Pancreas (tissue), 10 donors: ENCODE measurements at regions not wholly inside any gene's neighbourhood (a gene's known extent, or its start where the extent isn't known, plus 50 kb on each side); places are given as distances from the start of the nearest gene placed in this dataset.

Source experiments
- ATAC-seq, 4 donors: fragments of 200-7000 bp; cut with Tn5 transposase; one replicate each; pipeline versions ENCODE4 v1.8.0 to v1.9.1; 2020; ENCODE audit warnings: mild to moderate bottlenecking in 4 of 4, moderate library complexity in 4 of 4
- DNase-seq, 6 donors: peaks; one replicate each; pipeline ENCODE4 v3.0.0-alpha.2; 2020
- FAIRE-seq: peaks from 2 replicates; lab custom pipeline; 2012; peaks lifted over from hg19 to GRCh38; lab: Jason Lieb, UNC
- H3K27ac ChIP-seq, 4 donors: fragments of 200-600 bp; sonication (generic); 1 replicate in 3 of 4; 2 replicates in 1 of 4; pipeline versions ENCODE4 v1.5.0 to v1.8.0; 2020
- H3K27me3 ChIP-seq, 4 donors: fragments of 200-600 bp; one replicate each; pipeline ENCODE4 v1.8.0; 2021
- H3K36me3 ChIP-seq, 3 donors: fragments of 200-600 bp; sonication (generic) in 1 of 3; one replicate each; pipeline versions ENCODE4 v1.5.0 to v1.8.0; 2020 to 2021
- H3K4me1 ChIP-seq, 3 donors: fragments of 200-600 bp; one replicate each; pipeline ENCODE4 v1.8.0; 2021
- H3K4me3 ChIP-seq, 4 donors: fragments of 200-600 bp; sonication (generic) in 2 of 4; one replicate each; pipeline versions ENCODE4 v1.5.0 to v1.8.0; 2020 to 2021
- H3K9me3 ChIP-seq, 4 donors: fragments of 200-600 bp; one replicate each; pipeline ENCODE4 v1.8.0; 2021
- WGBS, 2 donors: extraction: QIAGEN DNeasy Blood & Tissue Kit; methylation state at CpG; one replicate each; pipeline ENCODE4 v1.1.7; 2013; 5-methylcytosine and 5-hydroxymethylcytosine counted together
- intact Hi-C, 3 donors: fragments of 100-400 bp; cut with DNase I; formaldehyde crosslinking; loops; one replicate each; pipeline versions ENCODE4 v1.11.1 to v1.14.2; 2022
- TF ChIP-seq, protein P1 (sequence below), 4 donors: fragments of 200-600 bp; sonication (generic) in 3 of 4; IDR thresholded peaks; one replicate each; pipeline versions ENCODE4 v1.5.0 to v1.8.0; 2021; ENCODE audit warnings: antibody characterized with exemption in 4 of 4
- donor health status: healthy with polysubstance abuse.
- donor health status: DM: no; HTN: no; CAD: no; lungs with moderate emphysema.
- donor health status: DM: no; HTN: no; CAD: no.
- donor health status: control.
- donor health status: control.
- donor health status: Bipolar disorder and iron deficiency.
- donor health status: DM: yes; HTN: yes; CAD: no.
- donor health status: DM: no; HTN: no; CAD: no.
- donor health status: DM: no; HTN: no; CAD: no.
- donor health status: DM: yes; HTN: yes; CAD: no.

DNA sequence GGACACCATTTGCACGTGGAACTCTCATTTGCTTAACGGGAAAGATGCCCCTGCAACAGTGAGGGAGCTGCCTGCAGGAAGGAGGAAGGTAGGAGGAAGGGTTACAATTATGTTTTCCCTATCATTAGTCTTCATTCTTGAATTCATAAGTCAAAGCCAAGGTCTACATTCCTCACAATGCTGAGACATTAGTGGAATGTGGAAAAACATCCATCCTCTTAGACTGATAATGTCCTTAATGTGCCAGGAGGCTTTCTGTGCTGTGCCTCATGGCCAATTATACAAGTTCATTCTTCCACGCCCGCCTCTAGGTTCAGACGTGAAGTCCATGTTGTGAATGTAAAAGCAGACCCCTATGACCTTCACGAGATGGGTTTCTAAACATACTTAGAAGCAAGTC, 1212.4 kb upstream of the TMEM132C start:
- TF ChIP-seq, protein P1, sequence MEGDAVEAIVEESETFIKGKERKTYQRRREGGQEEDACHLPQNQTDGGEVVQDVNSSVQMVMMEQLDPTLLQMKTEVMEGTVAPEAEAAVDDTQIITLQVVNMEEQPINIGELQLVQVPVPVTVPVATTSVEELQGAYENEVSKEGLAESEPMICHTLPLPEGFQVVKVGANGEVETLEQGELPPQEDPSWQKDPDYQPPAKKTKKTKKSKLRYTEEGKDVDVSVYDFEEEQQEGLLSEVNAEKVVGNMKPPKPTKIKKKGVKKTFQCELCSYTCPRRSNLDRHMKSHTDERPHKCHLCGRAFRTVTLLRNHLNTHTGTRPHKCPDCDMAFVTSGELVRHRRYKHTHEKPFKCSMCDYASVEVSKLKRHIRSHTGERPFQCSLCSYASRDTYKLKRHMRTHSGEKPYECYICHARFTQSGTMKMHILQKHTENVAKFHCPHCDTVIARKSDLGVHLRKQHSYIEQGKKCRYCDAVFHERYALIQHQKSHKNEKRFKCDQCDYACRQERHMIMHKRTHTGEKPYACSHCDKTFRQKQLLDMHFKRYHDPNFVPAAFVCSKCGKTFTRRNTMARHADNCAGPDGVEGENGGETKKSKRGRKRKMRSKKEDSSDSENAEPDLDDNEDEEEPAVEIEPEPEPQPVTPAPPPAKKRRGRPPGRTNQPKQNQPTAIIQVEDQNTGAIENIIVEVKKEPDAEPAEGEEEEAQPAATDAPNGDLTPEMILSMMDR (IDR thresholded peaks at IDR 0.05): no peak
- H3K4me3 ChIP-seq: no peak overlapping the region
- no peak for DNase-seq
- WGBS, 2 donors: 70 to 73% methylated on average over 6 of the region's 6 CpGs
- no peak overlapping the region for H3K27ac ChIP-seq
- no peaks in the 10 kb centered on the region for H3K9me3 ChIP-seq
- no peaks in the 10 kb centered on the region for H3K4me1 ChIP-seq
- no peaks in the 10 kb centered on the region for H3K36me3 ChIP-seq
- ATAC-seq: no peak
- H3K27me3 ChIP-seq: no peaks in the 10 kb centered on the region
- no peak for FAIRE-seq
- intact Hi-C loops: no loop called here

DNA sequence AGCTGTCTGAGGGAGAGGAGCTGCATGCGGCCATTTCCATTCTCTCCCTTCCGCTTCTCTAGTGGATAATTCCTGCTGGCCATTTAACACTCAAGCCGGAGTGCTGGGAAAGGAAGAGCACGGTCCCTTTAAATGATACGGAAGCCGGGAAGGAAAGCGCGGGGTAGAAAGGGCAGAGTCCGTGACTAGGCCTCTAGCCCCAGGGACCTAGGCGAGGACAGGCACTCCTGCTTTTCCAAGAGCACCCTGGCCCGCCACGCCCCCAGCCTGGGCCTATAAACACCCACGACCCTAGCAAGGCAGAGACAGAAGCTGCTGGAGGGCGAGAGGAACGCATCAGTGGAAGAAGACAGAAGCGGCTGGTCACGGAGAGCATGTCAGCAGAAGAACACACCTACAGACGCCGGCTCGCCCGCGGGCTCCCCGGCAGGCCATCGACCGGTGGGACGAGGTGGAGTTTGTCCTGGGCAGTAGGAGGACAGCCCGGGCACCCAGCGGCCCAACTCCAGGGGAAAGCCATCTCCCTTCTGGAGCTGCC, 1206.6 kb upstream of the TMEM132C start:
- no peak overlapping the region for H3K4me3 ChIP-seq
- DNase-seq (peak in 1 of 6 donors; percentile 33), ATAC-seq (peak in 1 of 4 donors; percentile 32), FAIRE-seq (no peak)
- TF ChIP-seq, protein P1 (IDR thresholded peaks at IDR 0.05): no peak
- no peaks in the 10 kb centered on the region for H3K4me1 ChIP-seq
- H3K27ac ChIP-seq: no peak overlapping the region
- no peaks in the 10 kb centered on the region for H3K9me3 ChIP-seq
- H3K36me3 ChIP-seq: no peaks in the 10 kb centered on the region
- H3K27me3 ChIP-seq: no peaks in the 10 kb centered on the region
- intact Hi-C loops: no loop called here
- 81 to 84% methylated on average over 28 of the region's 28 CpGs for WGBS, 2 donors

DNA sequence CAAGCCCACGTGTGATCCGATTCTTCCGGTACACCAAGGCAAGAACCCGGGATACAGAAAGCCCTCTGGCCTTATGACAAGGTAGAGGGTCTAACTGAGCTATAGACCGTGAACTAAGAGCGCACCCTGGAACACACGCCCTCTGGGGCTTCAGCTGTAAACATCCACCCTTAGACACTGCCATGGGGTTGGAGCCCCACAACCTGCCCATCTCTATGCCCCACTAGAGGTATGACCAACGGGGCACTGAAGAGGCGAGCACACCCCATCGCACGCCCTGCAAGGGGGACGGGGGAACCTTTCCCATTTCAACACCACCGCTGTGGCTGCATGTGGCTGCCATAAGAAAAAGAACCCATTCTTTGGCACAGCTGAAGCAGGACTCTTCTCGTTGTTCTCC, 1206.0 kb upstream of the TMEM132C start:
- no peak overlapping the region for H3K27ac ChIP-seq
- no peaks in the 10 kb centered on the region for H3K36me3 ChIP-seq
- FAIRE-seq (no peak), DNase-seq (no peak), ATAC-seq (no peak)
- H3K4me3 ChIP-seq: no peak overlapping the region
- intact Hi-C loops: no loop called here
- WGBS, 2 donors: 83 to 85% methylated on average over 14 of the region's 14 CpGs
- no peaks in the 10 kb centered on the region for H3K27me3 ChIP-seq
- H3K4me1 ChIP-seq: no peaks in the 10 kb centered on the region
- TF ChIP-seq, protein P1 (IDR thresholded peaks at IDR 0.05): no peak
- H3K9me3 ChIP-seq: no peaks in the 10 kb centered on the region

DNA sequence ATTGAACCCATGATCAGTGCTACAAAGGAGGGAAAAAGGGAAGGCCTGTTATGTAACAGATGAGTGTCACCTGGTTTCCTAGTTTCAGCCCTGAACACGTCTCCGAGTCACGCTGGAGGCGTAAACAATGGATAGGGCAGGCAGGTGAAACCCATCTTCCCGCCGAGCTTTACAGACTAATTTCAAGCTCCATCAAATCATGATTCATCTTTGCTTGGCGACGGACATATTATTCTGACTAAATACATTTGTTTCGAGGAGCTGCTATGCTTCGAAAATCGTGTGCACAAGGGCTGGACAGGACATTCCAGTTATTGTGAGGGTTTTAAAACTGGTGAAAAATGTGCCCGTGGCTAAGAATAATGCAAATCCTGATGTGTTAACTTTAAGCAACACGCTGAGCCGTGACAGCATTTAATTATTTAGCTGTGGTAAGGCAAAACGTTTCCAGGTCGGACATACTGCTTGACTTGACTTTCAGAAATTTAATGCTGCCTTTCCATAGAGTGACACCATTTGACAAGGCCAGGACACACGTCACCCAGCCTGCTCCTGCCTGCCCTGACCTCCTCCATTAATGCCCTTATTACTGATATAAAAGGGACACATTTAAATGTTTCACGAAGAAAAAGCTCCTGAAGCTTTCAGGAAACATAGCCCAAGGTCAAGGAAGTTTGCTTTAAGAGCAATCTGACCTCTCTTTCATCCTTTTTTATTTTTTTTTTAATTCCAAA, 1203.5 kb upstream of the TMEM132C start:
- ATAC-seq: peak in 2 of 4 donors; percentile 58 to 82
- Histone ChIP-seq H3K36me3 (no peaks in the 10 kb centered on the region), H3K4me3 (no peak overlapping the region), H3K27me3 (no peaks in the 10 kb centered on the region), H3K4me1 (no peaks in the 10 kb centered on the region), H3K9me3 (no peaks in the 10 kb centered on the region), H3K27ac (no peak overlapping the region)
- TF ChIP-seq, protein P1 (IDR thresholded peaks at IDR 0.05): no peak
- intact Hi-C loops: no loop called here
- 61 to 68% methylated on average over 18 of the region's 18 CpGs for WGBS, 2 donors
- peak in 1 of 6 donors; percentile 16 for DNase-seq
- no peak for FAIRE-seq

DNA sequence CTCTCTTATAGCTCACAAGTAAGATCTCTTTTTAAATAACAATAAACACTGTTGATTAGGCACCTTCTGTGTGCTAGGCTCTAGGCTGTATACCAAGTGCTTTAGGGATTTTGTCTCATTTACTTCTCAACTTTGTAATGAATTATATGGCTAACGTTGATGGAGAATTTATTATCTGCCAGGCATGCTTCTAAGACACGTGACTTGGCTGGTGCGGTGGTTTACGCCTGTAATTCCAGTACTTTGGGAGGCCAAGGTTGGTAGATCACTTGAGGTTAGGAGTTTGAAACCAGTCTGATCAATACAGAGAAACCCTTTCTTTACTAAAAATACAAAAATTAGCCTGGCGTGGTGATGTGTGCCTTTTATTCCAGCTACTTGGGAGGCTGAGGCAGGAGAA, 1202.8 kb upstream of the TMEM132C start:
- no peaks in the 10 kb centered on the region for H3K36me3 ChIP-seq
- 80 to 90% methylated on average over 5 of the region's 5 CpGs for WGBS, 2 donors
- intact Hi-C loops: no loop called here
- no peaks in the 10 kb centered on the region for H3K4me1 ChIP-seq
- no peak for DNase-seq
- no peak for ATAC-seq
- no peak overlapping the region for H3K4me3 ChIP-seq
- TF ChIP-seq, protein P1 (IDR thresholded peaks at IDR 0.05): no peak
- no peaks in the 10 kb centered on the region for H3K9me3 ChIP-seq
- H3K27me3 ChIP-seq: no peaks in the 10 kb centered on the region
- no peak overlapping the region for H3K27ac ChIP-seq
- no peak for FAIRE-seq
